Uterus (tissue), 3 donors: ENCODE measurements at regions not wholly inside any gene's neighbourhood (a gene's known extent, or its start where the extent isn't known, plus 50 kb on each side); places are given as distances from the start of the nearest gene placed in this dataset.
A peak's percentile ranks its signal among the peaks of the same experiment; 100 is the strongest.

ENCODE experiments used
- DNase-seq, 2 donors: peaks; one replicate each; pipeline ENCODE4 v3.0.0-alpha.2; 2019 to 2020
- H3K27ac ChIP-seq, 2 donors: fragments of 200-600 bp; sonication (generic); 1 replicate in 1 of 2; 2 replicates in 1 of 2; pipeline ENCODE4 v1.5.1; 2016 to 2018
- H3K27me3 ChIP-seq, 2 donors: fragments of 200-600 bp; sonication (generic); one replicate each; pipeline ENCODE4 v1.5.1; 2018 to 2019; ENCODE audit warnings: control low read depth in 1 of 2
- H3K36me3 ChIP-seq, 2 donors: fragments of 200-600 bp; sonication (generic); one replicate each; pipeline ENCODE4 v1.5.1; 2019; ENCODE audit warnings: control low read depth in 1 of 2
- H3K4me1 ChIP-seq, 2 donors: fragments of 200-600 bp; sonication (generic); one replicate each; pipeline ENCODE4 v1.5.1; 2018 to 2019; ENCODE audit warnings: control low read depth in 1 of 2
- H3K4me3 ChIP-seq, 2 donors: fragments of 200-600 bp; sonication (generic); 1 replicate in 1 of 2; 2 replicates in 1 of 2; pipeline ENCODE4 v1.5.1; 2018 to 2019; ENCODE audit warnings: mild to moderate bottlenecking in 1 of 2
- H3K9me3 ChIP-seq, 2 donors: fragments of 200-600 bp; sonication (generic); one replicate each; pipeline ENCODE4 v1.5.1; 2019; ENCODE audit warnings: control low read depth in 1 of 2
- CTCF ChIP-seq, 4 experiments: fragments of 200-600 bp in 2 of 4; fragments of 450-650 bp in 2 of 4; sonication (generic) in 2 of 4; IDR thresholded peaks; one replicate each; pipeline ENCODE4 v1.5.1; 2016 to 2019; ENCODE audit warnings: antibody characterized with exemption in 4 of 4, mild to moderate bottlenecking in 2 of 4, moderate library complexity in 1 of 4
- POLR2A ChIP-seq, 2 donors: fragments of 450-650 bp; IDR thresholded peaks; one replicate each; pipeline ENCODE4 v1.6.1; 2016; ENCODE audit warnings: antibody characterized with exemption in 2 of 2, mild to moderate bottlenecking in 1 of 2, moderate library complexity in 1 of 2
- intact Hi-C: fragments of 100-400 bp; cut with DNase I; formaldehyde crosslinking; loops from one replicate; pipeline ENCODE4 v1.15.1; 2023; ENCODE audit warnings: low total_unique reads
- donor health status: DM: yes; HTN: yes; CAD: no.

GRCh38 chr6:164546263-164546662 lies 763.1 kb downstream of the C6orf118 start:
- Histone ChIP-seq H3K27ac (no peak overlapping the region), H3K9me3 (no peaks in the 10 kb centered on the region), H3K4me1 (no peaks in the 10 kb centered on the region), H3K4me3 (no peak overlapping the region), H3K27me3 (no peaks in the 10 kb centered on the region), H3K36me3 (no peaks in the 10 kb centered on the region)
- TF ChIP-seq POLR2A (IDR thresholded peaks at IDR 0.05) (no peak), CTCF (IDR thresholded peaks at IDR 0.05) (no peak)
- intact Hi-C loops, result no loop called here
- no peak for DNase-seq

- intact Hi-C loops, result no loop called here
- no peak for DNase-seq
- Histone ChIP-seq H3K36me3 (no peaks in the 10 kb centered on the region), H3K4me1 (no peaks in the 10 kb centered on the region), H3K27ac (no peak overlapping the region), H3K27me3 (no peaks in the 10 kb centered on the region), H3K9me3 (no peaks in the 10 kb centered on the region), H3K4me3 (no peak overlapping the region)
- TF ChIP-seq CTCF (IDR thresholded peaks at IDR 0.05), result no peak
- TF ChIP-seq POLR2A (IDR thresholded peaks at IDR 0.05), result no peak
Observed at GRCh38 chr6:164534070-164534766, 775.2 kb downstream of the C6orf118 start.

GRCh38 chr6:164533045-164533362 lies 776.4 kb downstream of the C6orf118 start:
- Histone ChIP-seq H3K9me3 (no peaks in the 10 kb centered on the region), H3K27me3 (no peaks in the 10 kb centered on the region), H3K4me3 (no peak overlapping the region), H3K27ac (no peak overlapping the region), H3K4me1 (no peaks in the 10 kb centered on the region), H3K36me3 (no peaks in the 10 kb centered on the region)
- no peak for DNase-seq
- intact Hi-C loops, result no loop called here
- TF ChIP-seq POLR2A (IDR thresholded peaks at IDR 0.05) (no peak), CTCF (IDR thresholded peaks at IDR 0.05) (no peak)

GRCh38 chr6:164532198-164533044 lies 777.0 kb downstream of the C6orf118 start:
- no peaks in the 10 kb centered on the region for H3K9me3 ChIP-seq
- intact Hi-C loops, result no loop called here
- no peaks in the 10 kb centered on the region for H3K4me1 ChIP-seq
- H3K4me3 ChIP-seq, result no peak overlapping the region
- TF ChIP-seq CTCF (IDR thresholded peaks at IDR 0.05) (no peak), POLR2A (IDR thresholded peaks at IDR 0.05) (no peak)
- no peak for DNase-seq
- H3K36me3 ChIP-seq, result no peaks in the 10 kb centered on the region
- no peaks in the 10 kb centered on the region for H3K27me3 ChIP-seq
- H3K27ac ChIP-seq, result peak overlapping the region in 1 of 2 donors; percentile 49

- intact Hi-C loops, result no loop called here
Observed at GRCh38 chr6:164531736-164532135, 777.7 kb downstream of the C6orf118 start.

More at GRCh38 chr6:164531736-164532135, 777.7 kb downstream of the C6orf118 start:
- Histone ChIP-seq H3K27ac (peak overlapping the region in 1 of 2 donors; percentile 49), H3K4me3 (no peak overlapping the region), H3K27me3 (no peaks in the 10 kb centered on the region), H3K9me3 (no peaks in the 10 kb centered on the region), H3K36me3 (no peaks in the 10 kb centered on the region), H3K4me1 (no peaks in the 10 kb centered on the region)
- TF ChIP-seq POLR2A (IDR thresholded peaks at IDR 0.05) (no peak), CTCF (IDR thresholded peaks at IDR 0.05) (no peak)
- DNase-seq, result no peak
